ENCODE measurements at regions not wholly inside any gene's neighbourhood (a gene's known extent, or its start where the extent isn't known, plus 50 kb on each side); places are given as distances from the start of the nearest gene placed in this dataset.

- DNase-seq (ENCODE audit: low read depth in 2 of 2), result no peak
Observed at GRCh38 chr19:29396925-29397324, 128.9 kb upstream of the VSTM2B start.

- DNase-seq (ENCODE audit: low read depth in 2 of 2), result no peak
Observed at GRCh38 chr19:29397748-29398147, 128.0 kb upstream of the VSTM2B start.

DNA sequence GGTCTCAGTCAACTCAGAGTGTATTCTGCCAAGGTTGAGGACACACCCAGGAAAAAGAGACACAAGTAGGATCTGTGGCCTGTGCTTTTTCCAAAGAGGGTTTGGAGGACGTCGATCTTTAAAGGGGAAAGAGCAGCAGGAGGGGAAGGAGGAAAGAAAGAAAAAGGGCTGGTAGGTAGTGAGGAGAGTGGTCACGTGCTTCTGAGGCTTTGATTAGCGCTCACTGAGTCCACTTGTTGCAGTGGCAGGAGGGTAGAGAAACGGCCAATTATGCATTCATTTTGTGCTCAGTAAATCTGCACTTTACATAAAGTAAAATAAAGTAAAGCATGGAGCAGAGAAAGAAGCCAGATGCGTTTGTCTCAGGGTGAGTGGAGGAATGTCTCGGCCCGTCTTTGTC, 126.0 kb upstream of the VSTM2B start:
- no peak for DNase-seq (ENCODE audit: low read depth in 2 of 2)

- DNase-seq (ENCODE audit: low read depth in 2 of 2), result no peak
Observed at GRCh38 chr19:29400917-29401711, 124.7 kb upstream of the VSTM2B start.

- no peak for DNase-seq (ENCODE audit: low read depth in 2 of 2)
Observed at GRCh38 chr19:29401712-29402421, 123.9 kb upstream of the VSTM2B start.

DNA sequence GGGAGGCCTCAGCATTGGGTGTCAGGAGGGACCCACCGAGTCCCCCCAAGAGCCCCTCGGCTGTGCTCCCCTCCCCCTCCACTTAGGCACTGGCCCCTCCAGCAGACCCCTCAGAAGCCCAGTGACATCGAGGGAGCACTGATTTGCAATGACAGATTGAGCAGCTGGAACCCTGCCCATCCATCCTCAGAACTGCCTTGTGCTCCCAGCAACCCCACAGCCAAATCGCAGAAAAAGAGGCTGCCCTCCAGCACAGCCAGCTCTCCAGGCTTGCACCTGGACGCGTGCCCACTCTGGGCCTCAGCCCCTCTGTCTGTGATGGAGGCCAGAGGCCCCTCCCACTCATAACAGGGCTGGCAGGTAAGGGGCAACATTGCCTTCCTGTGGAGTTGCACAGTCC, 123.2 kb upstream of the VSTM2B start:
- no peak for DNase-seq (ENCODE audit: low read depth in 2 of 2)

DNA sequence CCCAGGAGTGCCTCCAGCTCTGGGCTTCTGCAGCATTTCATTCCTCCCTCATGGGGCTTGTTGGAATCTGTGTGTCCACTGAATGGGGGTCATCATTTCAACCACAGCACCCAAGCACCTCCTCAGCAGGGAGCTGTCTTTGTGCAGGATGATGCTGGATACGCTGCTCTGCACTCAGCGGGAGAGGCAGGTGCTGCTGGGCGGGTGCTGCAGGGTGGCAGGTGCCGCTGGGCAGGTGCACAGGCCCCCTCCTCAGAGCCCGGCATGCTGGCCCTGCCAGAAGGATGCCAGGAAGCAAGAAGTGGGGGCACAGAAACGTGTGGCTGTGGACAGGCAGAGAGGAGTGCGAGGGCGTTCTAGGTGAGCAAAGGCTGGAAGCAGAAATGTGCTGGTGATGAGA, 121.8 kb upstream of the VSTM2B start:
- no peak for DNase-seq (ENCODE audit: low read depth in 2 of 2)

DNA sequence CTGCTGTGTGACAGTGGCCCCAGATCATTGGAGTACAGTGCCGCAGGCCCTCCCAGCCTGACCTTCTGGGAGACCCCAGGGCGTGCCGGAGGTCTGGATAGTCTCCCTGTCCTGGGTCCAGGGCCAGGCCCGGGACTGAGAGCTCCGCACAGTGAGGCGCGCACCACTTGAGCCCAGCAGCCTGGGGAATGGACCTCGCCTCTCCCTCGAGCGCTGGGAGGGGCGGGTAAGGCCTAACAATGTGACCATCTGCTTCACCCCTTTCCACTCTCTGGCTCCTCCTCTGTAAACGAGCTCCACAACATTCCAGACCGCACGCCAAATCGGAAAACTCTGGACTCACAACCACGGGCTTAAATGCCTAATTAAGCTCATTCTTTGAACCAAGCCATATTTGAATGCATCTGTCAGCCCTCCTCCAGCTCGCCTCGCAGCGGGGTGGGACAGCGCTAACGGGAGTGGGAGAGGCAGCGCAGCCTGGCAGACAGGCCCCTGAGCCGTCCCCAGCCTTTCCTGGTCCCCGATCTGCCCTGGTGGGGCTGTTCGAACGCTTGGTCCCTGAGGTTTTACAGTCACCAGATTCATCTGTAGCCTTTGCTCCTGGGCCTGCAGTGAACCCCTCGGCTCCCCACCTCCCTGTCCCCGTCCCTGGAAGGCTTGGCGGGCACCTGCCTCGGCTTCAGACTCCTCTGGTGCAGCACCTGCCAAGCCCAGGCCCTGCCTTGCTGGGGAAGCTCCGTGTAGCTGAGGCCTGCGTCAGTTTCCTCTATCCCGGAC, 120.7 kb upstream of the VSTM2B start:
- no peak for DNase-seq (ENCODE audit: low read depth in 2 of 2)

DNA sequence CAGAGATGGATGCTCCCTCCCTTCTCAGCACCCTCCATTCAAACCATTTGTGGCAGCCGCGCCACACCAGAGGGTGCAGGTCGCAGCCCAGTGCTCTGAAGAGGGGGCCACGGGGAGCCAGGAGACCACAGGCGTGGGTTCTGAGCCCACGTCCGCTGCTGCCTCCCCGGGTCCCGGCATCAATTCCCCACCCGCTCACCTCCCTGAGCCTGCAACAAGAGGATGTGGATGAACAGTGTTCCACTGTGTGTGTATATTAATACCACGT, 120.1 kb upstream of the VSTM2B start:
- DNase-seq (ENCODE audit: low read depth in 2 of 2), result no peak

GRCh38 chr19:29409076-29409862, 116.5 kb upstream of the VSTM2B start:
- no peak for DNase-seq (ENCODE audit: low read depth in 2 of 2)

DNA sequence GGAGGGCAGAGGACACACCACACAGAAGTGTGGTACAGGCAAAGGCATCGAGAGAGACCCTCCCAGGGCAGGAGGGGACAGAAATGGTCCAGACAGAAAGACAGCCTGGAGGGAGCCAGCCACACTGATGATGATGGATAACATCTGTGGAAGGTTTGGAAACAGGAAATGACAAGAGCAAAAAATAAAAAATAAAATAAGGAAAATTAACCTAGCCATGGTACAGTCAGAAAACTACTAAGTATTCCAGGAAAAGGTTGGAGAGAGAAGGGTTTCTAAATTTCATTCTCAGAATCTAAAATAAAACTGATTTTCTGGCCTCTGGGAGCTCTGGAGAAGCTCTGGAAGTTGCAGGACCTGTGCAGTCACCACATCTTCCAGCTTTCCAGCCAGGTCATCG, 115.2 kb upstream of the VSTM2B start:
- no peak for DNase-seq (ENCODE audit: low read depth in 2 of 2)

DNA sequence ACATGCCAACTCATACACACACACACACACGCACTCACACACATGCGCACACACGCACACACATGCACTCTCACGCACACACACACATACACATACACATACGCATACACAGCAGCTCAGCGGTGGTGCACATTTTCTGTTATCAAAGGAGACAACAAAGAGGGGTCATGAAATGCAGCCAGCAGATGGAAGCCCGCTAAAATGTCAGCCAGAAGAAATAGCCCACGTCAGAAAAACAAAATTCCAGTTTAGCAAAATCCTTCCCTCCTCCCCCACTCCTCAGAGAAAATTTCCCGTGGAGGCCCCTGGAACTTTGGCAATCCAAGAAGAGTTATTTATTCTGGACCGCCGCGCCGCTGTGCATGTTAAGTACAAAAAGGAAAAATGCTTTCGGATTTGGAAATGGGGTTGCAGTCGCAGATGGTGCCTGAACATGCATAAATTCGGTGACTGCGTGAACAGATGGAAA, 114.6 kb upstream of the VSTM2B start:
- no peak for DNase-seq (ENCODE audit: low read depth in 2 of 2)

DNA sequence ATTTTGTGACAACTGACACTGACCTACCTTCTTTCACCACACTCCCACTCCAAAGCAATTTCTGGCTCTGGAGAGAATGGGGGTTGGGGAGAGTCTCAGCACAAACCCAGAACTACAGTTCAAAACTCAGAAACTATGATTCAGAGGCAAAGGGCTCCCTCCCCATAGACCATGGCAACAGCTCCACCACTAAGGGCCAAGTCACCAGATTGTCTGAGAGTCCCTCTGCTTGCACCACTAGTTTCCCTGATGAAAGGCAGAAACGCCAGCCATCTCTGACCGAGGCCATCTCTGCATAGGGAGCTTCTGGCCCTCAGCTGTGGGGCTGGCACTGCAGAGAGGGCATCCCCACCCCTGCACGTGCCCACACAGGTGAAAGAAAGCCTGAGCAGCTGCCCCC, 112.4 kb upstream of the VSTM2B start:
- DNase-seq (ENCODE audit: low read depth in 2 of 2), result no peak

- DNase-seq (ENCODE audit: low read depth in 2 of 2), result no peak
Observed at GRCh38 chr19:29415507-29415906, 110.3 kb upstream of the VSTM2B start.

- no peak for DNase-seq (ENCODE audit: low read depth in 2 of 2)
Observed at GRCh38 chr19:29417048-29417447, 108.7 kb upstream of the VSTM2B start.

GRCh38 chr19:29418201-29418600, 107.6 kb upstream of the VSTM2B start:
- no peak for DNase-seq (ENCODE audit: low read depth in 2 of 2)

DNA sequence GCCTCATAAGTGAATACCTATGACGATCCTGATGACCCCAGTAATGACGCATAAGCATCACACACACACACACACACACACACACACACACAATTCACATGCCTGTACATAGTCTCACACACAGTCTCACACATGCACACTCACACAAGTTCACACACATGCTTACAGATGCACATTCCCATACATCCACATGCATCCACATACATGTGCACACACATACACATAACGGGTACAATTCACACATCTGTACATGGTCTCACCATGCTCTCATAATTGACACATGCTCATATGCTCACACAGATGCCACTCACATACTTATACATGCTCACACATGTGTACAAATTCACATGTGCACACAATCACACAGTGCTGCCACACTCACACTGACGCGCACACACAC, 105.7 kb upstream of the VSTM2B start:
- DNase-seq (ENCODE audit: low read depth in 2 of 2), result no peak

DNA sequence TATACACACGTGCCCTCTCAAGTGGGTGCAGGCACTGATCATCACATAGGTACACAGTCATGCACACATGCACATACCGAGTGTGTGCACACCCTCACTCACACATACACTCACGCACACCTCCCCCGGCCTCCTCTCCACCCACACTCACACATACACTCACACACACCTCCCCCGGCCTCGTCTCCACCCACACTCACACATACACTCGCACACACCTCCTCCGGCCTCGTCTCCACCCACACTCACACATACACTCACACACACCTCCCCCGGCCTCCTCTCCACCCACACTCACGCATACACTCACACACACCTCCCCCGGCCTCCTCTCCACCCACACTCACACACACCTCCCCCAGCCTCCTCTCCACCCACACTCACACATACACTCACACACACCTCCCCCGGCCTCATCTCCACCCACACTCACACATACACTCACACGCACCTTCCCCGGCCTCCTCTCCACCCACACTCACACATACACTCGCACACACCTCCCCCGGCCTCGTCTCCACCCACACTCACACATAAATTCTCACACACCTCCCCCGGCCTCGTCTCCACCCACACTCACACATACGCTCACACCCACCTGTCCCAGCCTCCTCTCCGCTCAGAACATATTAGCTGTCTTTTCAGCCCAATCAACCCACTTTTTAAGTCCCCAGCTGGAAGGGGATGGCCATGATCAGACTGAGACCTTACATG, 105.2 kb upstream of the VSTM2B start:
- DNase-seq (ENCODE audit: low read depth in 2 of 2), result no peak

GRCh38 chr19:29421196-29421545, 104.6 kb upstream of the VSTM2B start:
- no peak for DNase-seq (ENCODE audit: low read depth in 2 of 2)

DNA sequence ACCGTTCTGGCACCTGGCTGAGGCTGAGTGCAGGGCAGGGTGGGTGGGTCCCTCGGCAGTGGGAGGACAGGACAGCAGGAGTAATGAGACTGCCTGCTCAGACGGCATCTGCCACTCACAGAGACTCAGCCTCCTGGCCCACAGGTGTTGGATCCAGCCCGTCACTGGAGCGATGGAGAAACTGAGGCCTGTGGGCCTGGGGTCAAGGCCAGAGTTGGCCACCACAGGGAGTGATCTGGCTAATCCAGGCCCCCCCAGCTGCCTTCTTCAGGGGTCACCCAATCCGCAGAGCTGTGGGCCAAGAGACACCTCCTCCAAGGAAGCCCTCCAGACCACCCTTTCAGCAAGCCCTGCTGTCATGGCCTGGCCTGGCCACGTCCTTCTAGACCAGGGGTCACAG, 103.7 kb upstream of the VSTM2B start:
- no peak for DNase-seq (ENCODE audit: low read depth in 2 of 2)

DNA sequence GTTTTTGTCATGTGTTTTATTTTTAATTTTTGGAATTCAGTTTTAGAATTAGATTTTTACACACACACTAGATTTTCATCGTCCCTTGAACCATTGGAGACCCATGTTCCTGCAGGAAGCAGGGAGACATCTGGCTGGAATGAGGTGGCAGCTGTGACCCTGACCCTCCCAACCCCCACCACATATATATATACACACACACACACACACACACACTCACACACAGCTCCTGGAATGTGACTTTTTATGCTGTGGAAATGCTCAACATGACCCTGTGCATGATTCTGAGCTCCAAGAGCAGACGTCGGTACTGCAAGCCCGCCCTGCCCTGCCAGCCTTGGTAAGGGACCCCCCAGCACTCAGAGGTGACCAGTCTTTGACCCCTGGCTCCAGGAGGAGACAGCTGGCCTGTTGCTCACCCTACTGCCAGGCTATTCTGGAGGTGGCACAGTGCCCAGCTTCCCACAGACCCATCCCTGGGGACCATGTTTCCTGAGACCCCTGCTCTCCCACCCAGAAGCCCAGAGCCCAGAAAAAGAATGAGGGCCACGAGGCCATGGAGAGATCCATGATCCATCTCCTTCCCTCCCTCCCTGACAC, 103.2 kb upstream of the VSTM2B start:
- DNase-seq (ENCODE audit: low read depth in 2 of 2), result no peak

Data from stimulated activated CD4-positive, alpha-beta T cell treated with anti-CD3 and anti-CD28 coated beads, Interleukin-1b, Interleukin-23, amount 100 ng/mL, for 1 hour (primary cell).